GM12891 (cell line): ENCODE measurements at regions not wholly inside any gene's neighbourhood (a gene's known extent, or its start where the extent isn't known, plus 50 kb on each side); places are given as distances from the start of the nearest gene placed in this dataset.

Source experiments
- DNase-seq: peaks from one replicate; pipeline ENCODE4 v3.0.0; 2011; ENCODE audit warnings: low spot score; ENCODE audit not compliant: insufficient read length
- FAIRE-seq: peaks from 2 replicates; lab custom pipeline; 2011; peaks lifted over from hg19 to GRCh38; lab: Jason Lieb, UNC
- PAX5 ChIP-seq: IDR thresholded peaks from 2 replicates; pipeline ENCODE4 v1.6.1; 2011; ENCODE audit warnings: low read length, moderate library complexity, mild to moderate bottlenecking; ENCODE audit not compliant: insufficient read depth, severe bottlenecking
- POLR2A ChIP-seq: IDR thresholded peaks from 2 replicates; pipeline ENCODE4 v1.6.1; 2011; ENCODE audit warnings: low read depth, low read length, control low read depth
- POLR2AphosphoS5 ChIP-seq: IDR thresholded peaks from 2 replicates; pipeline ENCODE4 v1.6.1; 2011; ENCODE audit warnings: low read depth, low read length, control low read depth
- POU2F2 ChIP-seq: IDR thresholded peaks from 2 replicates; pipeline ENCODE4 v1.6.1; 2011; ENCODE audit warnings: low read depth, mild to moderate bottlenecking, control low read depth, low read length, moderate library complexity
- SPI1 ChIP-seq: IDR thresholded peaks from 2 replicates; pipeline ENCODE4 v1.6.1; 2011; ENCODE audit warnings: low read depth, low read length, control low read depth
- TAF1 ChIP-seq: IDR thresholded peaks from 2 replicates; pipeline ENCODE4 v1.6.1; 2011; ENCODE audit warnings: low read depth, low read length, control low read depth

- no peak for FAIRE-seq
- TF ChIP-seq SPI1 = no peak
- DNase-seq = no peak
These were observed 126.3 kb downstream of the ALOX5 start for GRCh38 chr10:45500304-45500703.

GRCh38 chr10:45495438-45496152 is 121.6 kb downstream of the ALOX5 start:
- DNase-seq = no peak
- TF ChIP-seq POLR2AphosphoS5 (no peak), PAX5 (no peak), SPI1 (no peak), POU2F2 (no peak), POLR2A (no peak), TAF1 (no peak)
- FAIRE-seq = no peak
